ENCODE measurements at regions not wholly inside any gene's neighbourhood (a gene's known extent, or its start where the extent isn't known, plus 50 kb on each side); places are given as distances from the start of the nearest gene placed in this dataset.
"Not testable (repeated sequence)": the region's sequence is repeated elsewhere in the genome, so short reads cannot be mapped to it uniquely, and the experiment has no call there.

- intact Hi-C loops (cut with DNase I), result no loop called here
These were observed 291.1 kb upstream of the NFIA start for GRCh38 chr1:60791226-60791625.

GRCh38 chr1:60773099-60773498, 309.3 kb upstream of the NFIA start:
- DNase-seq (ENCODE audit: low spot score); intact Hi-C loops (cut with DNase I): not testable (repeated sequence)

More at GRCh38 chr1:60791226-60791625, 291.1 kb upstream of the NFIA start:
- DNase-seq (ENCODE audit: low spot score), result no peak

DNA sequence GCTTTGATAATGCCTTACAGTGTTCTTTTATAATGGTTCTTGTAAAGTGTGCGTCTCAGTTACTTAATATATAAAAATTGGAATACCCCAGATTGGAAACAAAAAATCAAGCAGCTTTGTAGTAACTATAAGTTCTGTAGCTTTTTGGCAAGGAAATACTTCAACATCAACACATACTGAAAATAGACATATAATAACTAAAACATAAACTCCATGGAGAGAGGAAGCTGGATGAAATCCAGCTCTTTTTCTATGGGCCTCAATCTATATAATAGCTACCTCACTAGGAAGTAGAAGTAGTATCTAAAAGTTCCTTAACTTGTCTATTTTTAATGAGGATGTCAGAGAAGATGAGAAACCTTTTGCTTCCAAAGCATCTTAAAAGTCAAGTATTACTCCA, 313.3 kb upstream of the NFIA start:
- no peak for DNase-seq (ENCODE audit: low spot score)
- intact Hi-C loops (cut with DNase I), result no loop called here

- DNase-seq (ENCODE audit: low spot score), result no peak
- intact Hi-C loops (cut with DNase I), result no loop called here
These were observed 317.2 kb upstream of the NFIA start for GRCh38 chr1:60765204-60765603.

DNA sequence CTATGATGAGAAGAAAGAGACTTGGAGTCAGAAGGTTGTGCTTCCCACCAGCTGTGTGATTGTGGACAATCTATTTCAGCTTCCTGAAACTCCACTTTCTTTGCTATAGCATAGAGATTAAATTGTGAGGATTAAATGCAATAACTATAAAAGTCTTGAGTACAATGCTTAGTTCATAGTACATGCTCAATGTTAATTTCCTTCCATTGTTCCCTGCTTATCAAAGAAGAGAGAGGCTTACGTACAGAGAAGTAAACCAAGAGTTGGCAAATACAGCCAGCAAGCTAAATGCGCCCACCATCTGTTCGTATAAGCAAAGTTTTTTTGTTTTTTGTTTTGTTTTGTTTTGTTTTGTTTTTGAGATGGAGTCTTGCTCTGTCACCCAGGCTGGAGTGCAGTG, 317.9 kb upstream of the NFIA start:
- no peak for DNase-seq (ENCODE audit: low spot score)
- intact Hi-C loops (cut with DNase I), result no loop called here

- intact Hi-C loops (cut with DNase I), result no loop called here
- DNase-seq (ENCODE audit: low spot score), result no peak
These were observed 318.6 kb upstream of the NFIA start for GRCh38 chr1:60763741-60764140.

GRCh38 chr1:60762911-60763310, 319.4 kb upstream of the NFIA start:
- intact Hi-C loops (cut with DNase I), result no loop called here
- DNase-seq (ENCODE audit: low spot score), result no peak

GRCh38 chr1:60762176-60762575, 320.2 kb upstream of the NFIA start:
- no peak for DNase-seq (ENCODE audit: low spot score)
- intact Hi-C loops (cut with DNase I), result no loop called here

GRCh38 chr1:60759291-60759690, 323.1 kb upstream of the NFIA start:
- intact Hi-C loops (cut with DNase I), result no loop called here
- no peak for DNase-seq (ENCODE audit: low spot score)

GRCh38 chr1:60757485-60757884, 324.9 kb upstream of the NFIA start:
- intact Hi-C loops (cut with DNase I), result no loop called here
- DNase-seq (ENCODE audit: low spot score), result no peak

DNA sequence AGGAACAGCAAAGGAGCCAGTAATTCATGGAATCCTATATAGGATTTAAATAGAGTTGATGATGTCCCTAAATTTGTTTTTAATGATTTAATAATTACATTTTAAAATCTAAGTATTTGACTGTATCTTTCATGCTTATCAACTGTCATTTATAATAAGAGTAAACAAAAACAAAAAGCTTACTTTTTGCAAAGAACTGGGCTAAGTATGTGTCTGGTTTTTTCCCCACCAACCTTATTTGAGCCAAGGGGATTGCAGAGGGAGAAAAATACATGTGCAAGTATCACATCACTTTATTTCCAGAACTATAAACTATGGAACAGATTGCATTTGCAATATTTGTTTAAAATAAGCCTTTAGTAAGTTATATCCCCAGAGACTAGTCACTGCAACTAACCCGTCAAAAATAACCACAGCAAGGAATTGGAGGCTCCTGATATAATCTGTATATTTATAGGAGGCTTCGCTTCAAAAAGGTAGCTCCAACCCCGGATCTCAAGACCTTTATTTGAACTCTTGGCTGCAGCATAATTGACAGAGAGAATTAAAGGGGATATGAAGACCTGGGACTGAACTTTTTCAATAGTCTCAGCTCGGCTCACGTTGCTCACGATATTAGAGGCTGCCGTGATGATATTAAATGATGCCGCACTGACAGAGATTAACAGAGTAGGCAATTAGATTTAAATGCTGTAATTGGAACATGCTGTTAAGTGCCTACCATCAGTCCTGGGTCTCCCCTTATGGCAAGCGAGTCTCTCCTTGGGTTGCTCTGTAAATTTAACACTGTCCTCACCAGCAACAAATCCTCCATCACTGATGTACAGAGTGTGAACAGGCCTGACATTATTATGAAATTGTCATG, 329.1 kb upstream of the NFIA start:
- no peak for DNase-seq (ENCODE audit: low spot score)
- intact Hi-C loops (cut with DNase I), result no loop called here

- DNase-seq (ENCODE audit: low spot score), result no peak
These were observed 331.1 kb upstream of the NFIA start for GRCh38 chr1:60751306-60751705.

DNA sequence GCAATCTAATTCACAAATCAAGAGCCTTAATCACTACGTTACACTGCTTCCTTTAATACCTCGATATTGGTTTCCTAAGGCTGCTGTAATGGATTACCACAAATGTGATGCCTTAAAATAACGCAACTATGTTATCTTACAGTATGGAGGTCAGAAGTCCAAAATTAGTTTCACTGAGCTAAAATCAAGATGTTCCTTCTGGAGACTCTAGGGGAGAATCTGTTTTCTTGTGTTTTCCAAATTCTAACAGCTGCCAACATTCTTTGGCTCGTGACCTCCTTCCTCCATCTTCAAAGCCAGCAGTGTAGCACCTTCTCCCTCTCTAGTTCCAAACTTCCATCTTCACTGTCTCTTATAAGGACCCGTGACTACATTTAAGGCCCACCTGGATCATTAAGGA, 335.0 kb upstream of the NFIA start:
- intact Hi-C loops (cut with DNase I), result loop anchor here in 1 of 2 donors (5.0 kb wide), 1 partner anchor 235 kb away; no protein-coding TSS in a partner anchor
- no peak for DNase-seq (ENCODE audit: low spot score)

More at GRCh38 chr1:60751306-60751705, 331.1 kb upstream of the NFIA start:
- intact Hi-C loops (cut with DNase I), result no loop called here

GRCh38 chr1:60746278-60746791, 336.0 kb upstream of the NFIA start:
- no peak for DNase-seq (ENCODE audit: low spot score)
- intact Hi-C loops (cut with DNase I), result loop anchor here in 1 of 2 donors (5.0 kb wide), 1 partner anchor 236 kb away; no protein-coding TSS in a partner anchor

- intact Hi-C loops (cut with DNase I), result loop anchor here in 1 of 2 donors (5.0 kb wide), 1 partner anchor 237 kb away; no protein-coding TSS in a partner anchor
- no peak for DNase-seq (ENCODE audit: low spot score)
These were observed 336.9 kb upstream of the NFIA start for GRCh38 chr1:60745484-60745883.

GRCh38 chr1:60742339-60742738, 340.0 kb upstream of the NFIA start:
- intact Hi-C loops (cut with DNase I), result no loop called here
- DNase-seq (ENCODE audit: low spot score), result no peak

DNA sequence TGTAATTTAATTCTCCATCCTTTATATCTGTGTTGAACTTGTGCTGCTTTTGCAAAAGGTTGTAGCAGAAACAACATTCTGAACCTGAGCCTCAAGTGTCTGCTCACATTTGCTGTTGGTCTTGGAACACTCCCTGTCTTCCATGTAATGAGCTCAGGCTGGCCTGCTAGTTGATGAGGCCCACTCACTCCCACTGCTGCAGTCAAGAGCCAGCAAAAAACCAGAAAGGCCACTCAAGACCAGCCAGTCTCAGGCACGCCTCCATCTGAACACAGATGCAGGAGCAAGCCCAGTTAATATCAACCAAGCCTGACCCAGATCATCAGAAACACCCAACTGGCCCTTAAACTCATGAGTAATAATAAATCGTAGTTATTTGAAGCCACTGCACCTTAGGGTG, 342.2 kb upstream of the NFIA start:
- DNase-seq (ENCODE audit: low spot score), result no peak

DNA sequence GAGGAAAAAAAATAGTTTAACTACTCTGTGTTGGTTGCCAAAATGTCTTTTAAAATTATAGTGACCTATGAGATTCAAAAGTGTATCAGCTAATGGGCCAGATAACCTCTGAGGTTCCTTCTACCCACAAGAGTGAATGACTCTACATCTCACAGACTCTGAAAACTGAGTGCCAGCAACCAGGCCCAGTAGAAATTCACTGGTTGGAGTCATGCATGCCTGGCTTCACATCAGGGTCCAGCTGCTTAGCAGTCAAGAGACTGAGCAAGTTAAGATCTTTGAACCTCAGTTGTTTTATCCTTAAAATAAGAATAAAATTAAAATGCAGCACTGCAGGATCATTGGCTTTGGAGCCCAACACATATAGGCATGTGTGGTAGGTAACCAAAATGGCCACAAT, 342.6 kb upstream of the NFIA start:
- intact Hi-C loops (cut with DNase I), result no loop called here
- no peak for DNase-seq (ENCODE audit: low spot score)

More for the DNA sequence above, 342.2 kb upstream of the NFIA start:
- intact Hi-C loops (cut with DNase I), result no loop called here

DNA sequence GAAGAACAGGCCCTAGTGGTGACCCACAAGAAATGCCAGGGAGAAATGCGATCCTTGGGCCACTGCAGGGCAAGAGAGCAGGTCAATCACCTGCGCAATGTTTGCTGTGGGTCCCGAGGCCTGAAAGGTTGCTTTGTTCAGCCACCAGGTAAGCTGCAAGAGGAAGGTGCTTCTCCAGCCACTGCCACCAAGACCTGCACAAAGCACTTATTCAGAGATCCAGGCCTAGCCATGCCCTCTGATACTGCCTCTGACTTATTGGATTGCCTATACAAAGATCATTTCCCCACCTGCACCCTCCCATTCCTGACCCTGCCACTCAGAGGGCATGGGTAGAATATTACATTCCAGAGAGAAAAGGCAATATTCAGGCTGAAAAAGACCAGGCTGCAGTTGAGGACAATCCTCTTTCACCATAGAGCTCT, 349.4 kb upstream of the NFIA start:
- intact Hi-C loops (cut with DNase I), result no loop called here
- no peak for DNase-seq (ENCODE audit: low spot score)

DNA sequence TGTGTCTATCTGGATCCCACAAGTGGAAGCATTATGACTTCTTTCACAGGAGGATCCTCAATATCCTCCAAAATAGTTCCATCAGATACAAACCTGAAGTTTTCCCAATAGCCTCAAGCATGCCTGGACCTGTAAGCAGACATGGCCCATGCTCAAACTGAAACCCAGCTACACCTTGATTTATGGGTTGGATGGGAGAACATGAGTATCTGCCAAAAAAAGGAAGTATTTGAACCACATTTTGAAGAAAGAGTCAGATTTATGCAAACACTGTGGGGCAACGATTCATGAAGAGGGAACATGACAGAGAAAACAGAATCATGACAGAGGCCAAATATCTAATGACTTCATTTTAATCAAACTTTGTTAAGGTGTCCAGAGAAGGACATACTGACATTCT, 351.0 kb upstream of the NFIA start:
- no peak for DNase-seq (ENCODE audit: low spot score)
- intact Hi-C loops (cut with DNase I), result no loop called here

- DNase-seq (ENCODE audit: low spot score), result no peak
- intact Hi-C loops (cut with DNase I), result loop anchor here in 1 of 2 donors (5.0 kb wide), 1 partner anchor 845 kb away; no protein-coding TSS in a partner anchor
These were observed 354.8 kb upstream of the NFIA start for GRCh38 chr1:60727552-60727951.
